Fibroblast of villous mesenchyme (primary cell): ENCODE measurements at regions not wholly inside any gene's neighbourhood (a gene's known extent, or its start where the extent isn't known, plus 50 kb on each side); places are given as distances from the start of the nearest gene placed in this dataset.

Experiments
- DNase-seq: peaks from one replicate; pipeline ENCODE4 v3.0.0-alpha.2; 2010; ENCODE audit warnings: low read depth
- H3K4me3 ChIP-seq: 2 replicates; pipeline ENCODE4 v1.5.1; 2011; ENCODE audit warnings: low read depth, mild to moderate bottlenecking, low read length
- CTCF ChIP-seq: IDR thresholded peaks from 2 replicates; pipeline ENCODE4 v1.5.1; 2012; ENCODE audit warnings: low read depth, mild to moderate bottlenecking, low read length; ENCODE audit not compliant: insufficient read depth

DNA sequence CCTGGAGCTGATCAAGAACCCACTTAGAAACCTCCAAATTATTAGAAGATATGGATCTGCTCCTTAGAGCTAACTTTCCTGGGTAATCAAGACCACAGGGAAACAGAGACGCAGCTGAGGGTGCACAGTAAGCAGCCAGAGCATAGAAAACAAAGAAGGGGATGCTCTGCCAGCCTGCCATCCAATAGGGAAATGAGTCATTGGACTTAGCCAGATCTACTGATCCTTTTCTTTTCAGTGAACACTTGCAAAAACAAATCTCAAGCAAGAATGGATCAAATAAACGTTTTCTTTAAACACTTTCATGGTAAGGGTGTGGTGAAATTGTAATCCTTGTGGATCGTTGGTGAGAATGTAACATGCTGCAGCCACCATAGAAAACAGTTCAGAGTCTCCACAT is 474.0 kb downstream of the LTN1 start:
- DNase-seq = no peak
- TF ChIP-seq CTCF = no peak
- no peak overlapping the region for H3K4me3 ChIP-seq

DNA sequence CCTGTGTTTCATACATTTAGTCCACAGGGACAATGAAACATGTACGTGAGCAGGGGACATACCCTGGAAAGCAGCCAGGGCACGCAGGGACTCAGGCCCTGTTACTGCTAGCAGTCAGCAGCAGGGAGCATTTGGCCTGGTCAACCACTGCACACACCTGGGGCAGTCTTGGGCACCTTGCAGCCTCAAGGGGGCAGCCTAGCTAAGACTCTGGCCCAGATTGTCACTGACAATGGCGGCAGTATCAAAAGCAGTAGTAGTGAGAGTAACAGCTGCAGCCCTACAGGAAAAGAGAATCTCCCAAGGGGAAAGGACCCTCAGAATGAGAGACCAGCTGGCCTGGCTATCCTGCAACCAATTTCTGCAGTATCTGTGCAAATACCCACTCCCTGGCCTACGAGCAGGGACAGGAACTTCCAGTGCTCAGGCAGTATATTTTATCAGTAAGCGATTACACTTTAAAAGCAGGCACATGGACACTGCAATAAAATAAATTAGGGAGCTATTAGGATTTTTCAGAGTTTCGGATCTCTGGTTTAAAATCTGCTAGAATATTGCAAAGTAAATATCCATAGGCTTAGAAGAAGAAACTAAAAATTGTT is 475.6 kb downstream of the LTN1 start:
- peak; percentile 73 for TF ChIP-seq CTCF
- peak; percentile 36 for DNase-seq
- no peak overlapping the region for H3K4me3 ChIP-seq

GRCh38 chr21:28516021-28516420 is 476.7 kb downstream of the LTN1 start:
- DNase-seq = no peak
- TF ChIP-seq CTCF = no peak
- H3K4me3 ChIP-seq = no peak overlapping the region

DNA sequence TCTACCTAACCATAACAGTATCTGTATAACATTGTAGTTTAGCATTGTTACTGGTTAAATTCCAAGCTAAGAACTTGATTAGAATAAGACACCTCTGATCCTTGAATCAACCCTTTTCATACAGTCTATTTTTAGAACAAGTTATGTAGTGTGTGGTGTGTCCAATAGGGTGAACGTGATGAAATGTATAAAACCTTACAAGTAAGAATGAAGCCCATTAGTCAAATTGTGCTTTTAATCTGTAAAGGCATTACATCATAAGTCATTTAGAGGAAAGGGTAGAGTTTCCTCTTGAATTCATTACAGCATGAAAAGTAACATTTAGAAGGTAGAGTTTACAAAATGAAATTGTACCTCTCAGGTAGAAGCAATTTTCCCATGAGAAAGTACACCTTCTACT is 479.2 kb downstream of the LTN1 start:
- DNase-seq = no peak
- no peak for TF ChIP-seq CTCF
- H3K4me3 ChIP-seq = no peak overlapping the region

- H3K4me3 ChIP-seq = no peak overlapping the region
- TF ChIP-seq CTCF = no peak
- peak; percentile 20 for DNase-seq
Measured at GRCh38 chr21:28509031-28509430, 483.6 kb downstream of the LTN1 start.

- DNase-seq = no peak
- H3K4me3 ChIP-seq = no peak overlapping the region
- TF ChIP-seq CTCF = no peak
Measured at GRCh38 chr21:28508126-28508525, 484.6 kb downstream of the LTN1 start.

DNA sequence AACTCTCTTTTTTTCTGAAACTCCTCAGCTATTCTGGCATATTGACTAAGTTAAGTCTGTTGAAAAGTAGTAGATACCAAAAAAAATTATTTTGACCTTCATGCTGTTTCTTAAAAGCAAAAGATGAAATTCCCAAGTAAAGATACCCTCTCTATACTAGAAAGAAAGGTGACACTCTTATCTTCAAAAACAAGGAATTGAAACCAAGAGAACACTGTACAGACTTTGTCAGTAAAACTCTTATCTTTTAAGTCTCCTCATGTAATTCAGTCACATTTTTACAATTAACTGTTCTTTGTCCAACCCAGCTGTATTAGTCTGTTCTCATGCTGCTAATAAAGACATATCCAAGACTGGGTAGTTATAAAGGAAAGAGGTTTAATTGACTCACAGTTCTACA is 496.2 kb downstream of the LTN1 start:
- TF ChIP-seq CTCF = no peak
- no peak for DNase-seq

More for the DNA sequence above, 496.2 kb downstream of the LTN1 start:
- H3K4me3 ChIP-seq = no peak overlapping the region
